COLO829 (cell line): ENCODE measurements at regions not wholly inside any gene's neighbourhood (a gene's known extent, or its start where the extent isn't known, plus 50 kb on each side); places are given as distances from the start of the nearest gene placed in this dataset.
A peak's percentile ranks its signal among the peaks of the same experiment; 100 is the strongest.

Source experiments
- DNase-seq: peaks from one replicate; pipeline ENCODE4 v3.0.0; 2012; ENCODE audit warnings: low spot score

DNA sequence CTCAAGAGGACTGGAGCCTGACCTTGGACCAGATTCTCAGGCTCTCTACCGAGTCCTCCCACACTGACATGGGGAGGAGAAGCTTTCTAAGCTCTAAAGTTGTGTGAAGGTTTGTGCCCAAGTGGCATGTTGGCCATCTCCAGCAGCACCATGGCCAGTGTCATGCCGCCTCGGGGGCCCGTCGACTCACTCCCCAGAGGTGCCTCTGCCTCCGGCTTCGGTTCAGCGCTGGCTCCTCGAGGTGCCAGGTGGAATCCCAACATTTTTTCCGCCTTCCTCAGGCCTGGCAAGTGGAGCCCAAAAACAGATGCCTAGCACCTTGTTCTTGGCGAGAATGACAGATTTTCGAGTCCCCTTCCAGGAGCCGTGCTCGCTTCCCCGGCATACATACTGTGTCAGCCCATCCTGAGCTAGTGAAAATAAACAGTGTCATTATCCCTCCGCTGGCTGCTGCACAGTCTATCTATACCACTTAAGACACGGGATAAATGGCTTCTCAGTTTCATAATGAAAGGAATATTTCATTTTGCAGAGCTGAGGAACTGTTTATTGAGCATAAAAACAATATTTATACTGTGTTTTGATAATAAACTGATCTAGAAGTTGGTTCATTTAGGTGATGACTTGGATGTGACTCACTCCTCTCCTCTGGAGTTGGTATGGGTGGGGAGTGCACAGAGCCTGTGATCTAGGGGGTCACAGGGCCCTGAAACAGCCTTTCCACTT is 328.5 kb upstream of the TLE3 start:
- peak; percentile 42 for DNase-seq

DNA sequence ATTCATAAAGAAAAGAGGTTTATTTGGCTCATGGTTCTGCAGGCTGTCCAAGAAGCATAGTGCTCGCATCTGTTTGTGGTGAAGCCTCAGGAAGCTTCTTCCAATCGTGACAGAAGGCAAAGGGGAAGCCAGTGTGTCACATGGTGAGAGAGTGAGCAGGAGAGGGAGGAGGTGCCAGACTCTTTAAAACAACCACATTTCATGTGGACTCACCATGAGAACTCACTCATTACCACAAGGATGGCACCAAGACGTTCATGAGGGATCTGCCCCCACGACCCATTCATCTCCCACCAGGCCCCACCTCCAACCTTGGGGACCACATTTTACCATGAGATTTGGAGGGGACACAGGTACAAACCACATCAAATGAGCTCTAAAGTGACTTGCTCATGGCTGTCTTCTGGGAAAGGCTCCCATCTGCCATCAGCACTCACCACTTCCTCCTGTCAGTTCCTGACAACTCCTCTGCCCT is 327.3 kb upstream of the TLE3 start:
- no peak for DNase-seq

DNA sequence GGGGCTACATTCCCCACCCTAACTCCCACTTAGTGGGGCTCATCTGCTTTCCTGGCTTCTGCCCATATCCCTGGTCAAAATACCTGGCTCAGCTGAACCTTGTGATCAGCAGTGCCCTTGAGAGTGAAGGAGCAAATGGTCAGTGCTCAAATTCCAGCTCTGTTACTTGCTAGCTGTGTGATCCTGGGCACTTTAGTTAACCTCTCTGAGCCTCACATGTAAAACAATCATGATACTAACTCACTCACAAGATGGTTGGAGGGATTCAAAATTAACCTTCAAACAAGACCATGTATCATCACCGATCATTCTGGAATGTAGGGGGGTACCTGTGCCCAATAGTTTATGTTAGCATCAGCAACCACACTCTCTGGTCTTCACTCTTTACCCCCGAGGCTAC is 325.6 kb upstream of the TLE3 start:
- DNase-seq, result no peak

DNA sequence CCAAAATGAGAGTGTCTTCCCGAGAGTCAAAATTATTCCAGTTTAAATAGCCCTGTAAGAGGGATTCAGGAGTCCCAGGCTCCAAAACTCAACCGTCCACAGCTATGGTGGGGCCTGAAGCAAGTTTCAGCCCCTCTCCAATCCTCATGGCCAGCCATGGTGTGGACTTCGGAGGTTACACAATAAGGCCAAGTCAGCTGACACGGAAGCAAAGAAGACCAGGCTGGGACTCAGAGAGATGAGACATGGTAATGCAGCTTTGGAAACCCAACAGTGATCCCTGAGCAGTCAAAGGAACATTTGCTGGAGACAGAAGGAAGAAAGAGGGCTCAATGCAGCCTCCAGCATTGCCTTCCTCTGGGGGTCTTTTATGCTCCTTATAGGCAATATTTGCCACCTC is 324.6 kb upstream of the TLE3 start:
- no peak for DNase-seq

DNA sequence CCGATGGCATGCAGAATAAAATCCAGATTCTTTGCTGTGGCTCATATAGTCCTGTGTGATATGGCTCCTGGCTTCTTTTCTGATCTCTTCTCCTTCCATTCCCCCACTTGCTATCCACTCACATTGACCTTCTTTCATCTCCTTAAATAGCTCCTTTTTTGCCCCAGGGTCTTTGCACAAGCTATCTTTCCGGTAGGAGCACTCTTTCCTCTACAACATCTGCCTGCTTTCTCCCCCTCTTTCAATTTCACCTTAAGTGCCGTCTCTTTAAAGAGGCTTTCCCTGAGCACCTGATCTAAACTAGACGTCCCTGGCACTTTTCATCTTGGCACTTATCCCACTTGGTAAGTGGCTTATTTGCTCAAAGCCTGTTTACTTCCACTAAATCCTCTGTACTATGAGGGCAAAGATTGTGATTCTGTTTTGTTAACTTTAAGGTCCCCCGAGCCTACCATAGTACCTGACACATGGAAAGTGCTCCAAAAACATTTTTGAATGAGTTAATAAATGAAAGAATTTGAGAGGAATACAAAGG is 323.3 kb upstream of the TLE3 start:
- no peak for DNase-seq

DNA sequence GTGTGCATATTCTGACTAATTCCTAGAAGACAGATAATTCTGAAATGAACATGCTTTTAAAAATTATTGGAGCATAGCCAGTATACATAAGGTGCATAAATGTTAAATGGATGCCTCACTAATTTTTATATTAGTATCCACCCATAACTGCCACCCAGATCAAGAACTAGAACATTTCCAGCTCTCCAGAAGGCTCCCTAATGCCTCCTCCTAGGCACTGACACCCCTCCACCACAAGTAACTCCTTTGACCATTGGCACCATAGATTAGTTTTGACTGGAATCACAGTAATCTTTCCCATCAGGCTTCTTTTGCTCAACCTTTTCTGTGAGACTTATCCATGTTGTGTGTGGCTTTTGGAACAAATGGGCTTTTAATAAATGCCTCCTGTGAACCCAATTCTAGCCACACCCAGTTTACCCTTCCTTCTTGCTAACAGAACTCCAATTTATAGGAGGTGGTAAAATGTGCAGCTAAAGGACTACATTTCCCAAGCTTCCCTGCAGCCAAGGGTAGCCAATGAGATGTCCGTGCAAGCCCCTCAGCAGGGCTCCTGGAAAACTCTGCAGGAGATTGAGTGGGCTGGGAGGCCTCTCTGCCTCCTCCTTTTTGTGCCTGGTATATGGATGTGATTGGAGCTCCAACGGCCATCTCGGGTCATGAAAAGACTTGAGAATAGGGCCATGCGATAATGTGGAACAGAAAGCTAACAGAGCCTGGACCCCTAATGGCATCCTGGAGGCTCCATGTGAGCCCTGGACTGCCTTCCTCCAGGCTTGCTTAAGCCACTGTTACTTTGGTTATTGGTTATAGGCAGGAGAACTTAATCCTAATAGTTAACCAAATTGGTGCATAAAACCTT is 322.6 kb upstream of the TLE3 start:
- DNase-seq, result no peak

DNA sequence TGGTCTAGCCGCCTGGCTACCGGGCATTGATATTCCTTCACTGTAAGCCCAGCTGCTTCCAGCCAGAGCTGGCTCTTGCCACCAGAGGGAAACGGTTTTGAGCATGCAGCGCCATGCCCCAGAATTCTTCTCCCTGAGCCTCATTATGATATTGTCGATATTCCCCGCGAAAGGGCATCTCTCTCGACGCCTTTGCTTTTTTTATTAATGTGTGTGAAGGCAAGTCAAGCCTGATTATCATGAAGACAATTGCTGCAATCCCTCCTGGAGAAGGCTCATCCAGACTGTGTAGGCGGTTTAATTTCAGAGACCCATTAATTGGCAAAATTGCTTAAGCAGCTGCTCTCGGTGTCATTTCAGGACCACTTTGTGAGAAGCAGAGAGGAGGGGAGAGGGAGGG is 321.2 kb upstream of the TLE3 start:
- no peak for DNase-seq

DNA sequence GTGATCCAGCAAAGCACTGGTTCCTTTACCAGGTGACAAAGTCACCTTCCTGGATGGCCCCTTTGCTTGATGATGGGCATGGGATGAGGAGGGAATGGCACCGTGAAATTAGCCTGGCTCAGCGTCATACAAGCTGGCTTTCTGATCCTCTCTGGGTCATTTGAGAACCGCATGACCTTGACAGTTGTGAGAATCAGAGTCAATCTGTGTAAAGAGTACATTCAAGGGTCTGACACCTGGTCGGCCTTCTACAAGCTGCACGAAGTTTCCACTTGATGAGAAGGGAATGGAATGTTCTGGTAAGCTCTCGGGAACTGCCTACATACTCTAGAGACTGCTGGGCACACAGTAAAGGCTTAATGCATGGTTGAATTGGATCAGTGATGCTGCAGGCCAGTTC is 319.8 kb upstream of the TLE3 start:
- no peak for DNase-seq

DNA sequence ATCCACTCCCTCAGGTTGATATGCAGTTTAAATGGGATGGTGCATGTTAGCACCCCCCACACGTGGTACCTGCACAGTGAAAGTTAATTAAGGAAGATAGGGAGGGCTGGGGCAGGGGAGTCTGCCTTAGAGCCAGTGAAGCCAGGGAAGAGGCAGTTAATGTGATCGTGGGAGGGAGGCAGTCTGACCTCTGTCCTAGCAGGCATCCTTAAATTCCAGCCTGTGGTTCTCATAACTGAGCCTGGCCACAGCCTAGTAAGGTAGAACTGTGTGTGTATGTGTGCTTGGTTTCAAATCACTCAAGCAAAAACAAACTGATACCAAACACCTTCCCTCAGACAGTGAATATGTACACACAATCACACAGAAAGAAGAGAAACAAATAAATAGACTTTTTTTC is 319.1 kb upstream of the TLE3 start:
- no peak for DNase-seq

DNA sequence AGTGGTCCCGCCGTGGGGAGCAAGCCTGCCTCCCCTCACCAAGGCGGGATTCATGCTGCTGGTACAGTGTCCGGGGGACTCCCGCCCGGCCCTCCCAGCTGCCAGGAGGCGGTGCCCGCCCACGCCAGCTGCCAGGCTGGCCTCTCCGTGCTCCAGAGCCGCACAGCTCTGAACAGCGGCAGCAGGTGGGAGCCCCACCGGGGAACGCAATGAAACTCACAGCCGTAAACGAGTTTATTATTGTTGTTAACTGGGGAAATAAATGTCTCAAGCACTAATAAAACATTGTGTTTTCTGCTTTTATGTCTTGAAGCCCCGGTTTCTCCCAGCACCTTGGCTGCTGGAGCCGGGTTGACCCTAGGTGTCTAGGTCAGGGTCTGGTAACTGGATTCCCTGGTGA is 317.7 kb upstream of the TLE3 start:
- DNase-seq, result no peak

DNA sequence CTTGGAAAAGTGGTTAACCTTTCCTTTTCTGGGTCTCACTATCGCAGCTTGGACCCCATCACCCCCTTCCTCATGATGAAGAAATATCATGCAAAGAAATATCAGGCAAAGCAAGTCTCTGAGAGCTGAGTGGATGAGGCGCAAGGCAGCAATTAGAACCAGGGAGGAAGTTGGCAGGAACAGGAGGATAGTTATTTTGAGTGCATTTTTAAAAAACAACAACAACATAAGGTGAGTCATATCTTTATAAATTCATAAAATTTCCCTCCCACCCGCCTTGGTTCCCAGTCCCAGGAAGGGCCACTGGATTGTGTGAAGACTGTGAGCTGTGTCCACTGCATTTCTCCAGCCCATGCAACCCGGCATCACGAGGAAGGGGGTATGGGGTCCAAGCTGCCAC is 316.9 kb upstream of the TLE3 start:
- DNase-seq, result no peak

DNA sequence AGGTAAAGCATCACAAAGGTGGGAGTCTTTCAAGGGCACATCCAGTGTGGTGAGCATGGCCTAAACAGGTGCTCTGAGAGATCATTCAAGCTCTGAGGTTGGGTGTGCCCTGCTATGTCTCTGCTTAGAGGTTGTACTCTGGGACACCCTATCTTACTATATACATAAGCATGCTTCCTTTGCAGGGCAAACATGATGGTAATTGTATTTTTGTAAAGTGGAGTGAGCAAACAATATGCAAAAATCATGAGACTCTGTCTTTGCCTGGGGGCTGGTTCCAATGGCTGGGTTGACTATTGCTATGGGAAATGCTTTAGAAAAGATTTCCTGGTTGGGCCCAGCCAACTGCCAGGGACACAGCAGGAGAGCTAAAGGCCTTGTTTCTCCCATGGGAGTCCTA is 315.1 kb upstream of the TLE3 start:
- no peak for DNase-seq

DNA sequence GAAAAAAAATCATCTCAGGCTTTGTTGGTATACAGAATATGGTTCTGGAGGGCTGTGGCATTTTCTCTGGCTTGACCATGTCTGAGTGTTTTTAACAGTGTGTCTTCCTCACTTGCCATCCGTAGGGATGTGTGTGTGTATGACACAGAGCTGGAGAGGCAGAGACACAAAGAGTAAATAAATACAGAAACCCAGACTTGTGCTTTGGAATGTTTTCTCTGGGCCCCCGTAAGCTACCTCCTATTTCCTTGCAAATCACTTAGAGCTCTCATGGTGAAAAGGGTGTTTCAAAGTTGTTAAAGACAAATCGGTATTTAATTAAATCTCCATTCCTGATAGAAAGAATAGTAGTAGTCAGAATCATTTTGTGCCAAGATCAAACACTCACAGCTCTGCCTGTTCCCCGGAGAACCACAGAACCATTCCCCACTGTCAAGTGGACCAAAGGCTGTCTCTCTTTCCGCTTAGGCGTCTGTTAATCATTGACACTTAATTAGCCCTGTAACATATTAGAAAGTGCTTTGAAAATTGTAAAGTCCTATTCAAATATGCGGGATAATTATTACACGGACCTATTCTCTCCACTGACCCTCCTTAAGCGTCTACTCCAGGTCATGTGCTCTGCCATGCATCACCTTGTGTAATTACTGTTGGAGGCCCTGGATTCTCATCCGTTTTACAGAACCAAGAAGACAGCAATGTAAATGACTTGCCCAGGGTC is 313.6 kb upstream of the TLE3 start:
- DNase-seq, result no peak

DNA sequence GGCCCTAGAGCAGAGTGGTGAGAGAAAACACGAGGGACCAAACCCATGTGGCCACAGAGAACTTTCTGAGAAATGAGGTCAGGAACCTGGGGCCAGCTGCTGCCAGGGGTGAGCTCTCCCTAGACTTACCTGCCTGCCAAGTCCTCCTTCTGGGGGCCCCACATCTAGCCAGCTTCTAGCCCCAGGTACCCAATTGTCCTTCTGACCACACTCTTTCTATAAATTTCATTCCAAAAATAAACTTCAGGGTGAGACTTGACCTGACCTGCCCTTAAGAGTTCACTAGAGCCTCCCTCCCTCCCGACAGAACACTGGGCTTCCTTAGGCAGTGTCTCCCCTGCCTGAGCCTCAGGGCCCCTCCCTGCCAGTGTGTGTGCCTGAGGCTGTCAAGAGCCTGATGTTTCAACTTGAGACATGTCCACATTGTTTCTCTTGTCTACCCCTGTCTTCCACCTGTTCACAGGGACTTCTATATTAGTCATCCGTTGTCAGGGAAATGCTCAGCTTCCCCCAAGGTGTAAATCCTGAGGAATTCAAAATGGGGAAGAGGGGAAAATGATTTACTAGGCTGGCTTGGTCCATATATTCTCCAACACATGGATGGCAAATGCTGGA is 312.8 kb upstream of the TLE3 start:
- DNase-seq, result no peak

DNA sequence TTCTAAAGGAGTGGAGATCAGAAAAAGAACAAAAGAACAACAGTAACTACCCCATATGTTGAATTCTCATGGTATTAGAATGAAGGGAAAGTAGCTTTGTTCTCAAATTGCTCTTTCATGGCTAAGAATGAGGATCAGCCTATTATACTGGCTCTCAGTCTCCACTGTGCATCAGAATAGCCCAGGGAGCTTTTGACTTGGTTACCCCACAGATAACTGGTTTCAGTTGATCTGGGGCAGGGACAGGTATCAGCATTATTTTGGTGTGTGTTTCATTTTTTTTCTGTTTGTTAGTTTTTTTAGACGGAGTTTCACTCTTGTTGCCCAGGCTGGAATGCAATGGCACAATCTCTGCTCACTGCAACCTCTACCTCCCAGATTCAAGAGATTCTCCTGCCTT is 311.7 kb upstream of the TLE3 start:
- DNase-seq, result no peak

DNA sequence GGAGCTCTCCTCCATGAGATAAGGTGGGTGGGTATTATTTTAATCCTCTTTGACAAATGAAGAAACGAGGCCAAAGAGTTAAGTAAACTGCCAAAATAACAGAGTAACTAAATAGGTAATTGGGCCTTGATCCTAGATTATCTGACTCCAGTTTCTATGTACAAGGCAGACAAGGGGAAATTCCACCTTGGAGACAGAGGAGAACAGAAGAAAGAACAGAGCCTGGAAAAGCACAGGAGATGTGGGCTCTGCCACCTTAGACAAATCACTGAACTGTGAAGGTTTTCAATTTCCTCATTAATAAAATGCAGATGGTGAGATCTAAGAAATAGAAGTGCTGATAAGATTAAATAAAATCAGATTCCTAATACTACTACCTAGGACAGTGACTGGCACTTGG is 310.2 kb upstream of the TLE3 start:
- no peak for DNase-seq

DNA sequence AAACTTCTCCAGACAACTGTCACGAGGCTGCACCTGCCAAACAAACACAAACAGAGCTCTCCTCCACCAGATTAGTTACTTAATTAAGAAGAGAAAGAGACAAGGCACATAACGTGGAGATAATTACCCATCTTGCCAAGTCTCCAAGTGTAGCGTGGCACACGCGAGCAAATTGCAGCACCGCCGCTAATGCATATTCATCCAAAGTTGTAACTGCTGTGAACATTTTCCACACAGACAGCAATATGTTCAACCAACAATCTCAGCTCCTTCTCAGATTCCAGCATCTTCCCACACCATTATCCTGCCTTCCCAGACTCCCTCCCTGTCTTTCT is 309.6 kb upstream of the TLE3 start:
- DNase-seq, result no peak

DNA sequence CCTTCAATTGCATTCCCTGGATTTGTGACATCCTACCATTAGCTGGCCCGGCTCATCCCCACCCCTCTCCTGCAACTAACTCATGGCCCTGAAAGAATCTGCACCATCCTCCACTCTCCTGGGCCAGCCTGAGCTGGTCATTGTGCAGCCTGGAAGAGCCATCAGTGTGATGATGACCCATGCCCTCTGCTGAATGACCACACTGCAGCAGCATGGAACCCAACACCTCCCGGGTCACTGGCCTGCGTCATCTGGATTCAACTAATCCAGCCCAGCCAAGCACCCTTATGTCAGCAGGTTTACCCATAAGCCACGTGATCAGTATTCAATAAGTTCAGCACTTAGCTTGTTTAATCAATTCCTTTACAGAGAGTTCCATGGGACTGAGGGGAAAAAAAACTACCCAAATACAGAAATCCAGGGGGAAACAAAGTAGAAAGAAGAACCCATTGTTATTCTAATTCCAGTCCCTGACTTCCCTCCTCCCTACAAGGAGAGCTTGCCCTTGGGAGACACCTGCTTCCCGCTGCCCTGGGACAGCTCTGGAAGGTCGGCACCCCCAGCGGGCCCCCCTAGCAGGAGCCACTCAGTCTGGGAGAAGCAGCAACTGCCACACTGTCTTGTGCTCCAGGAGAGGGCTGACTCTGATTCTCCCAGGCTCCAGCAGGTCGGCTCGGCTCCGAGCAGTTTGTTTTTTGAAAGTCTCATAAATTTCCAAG is 309.1 kb upstream of the TLE3 start:
- no peak for DNase-seq

DNA sequence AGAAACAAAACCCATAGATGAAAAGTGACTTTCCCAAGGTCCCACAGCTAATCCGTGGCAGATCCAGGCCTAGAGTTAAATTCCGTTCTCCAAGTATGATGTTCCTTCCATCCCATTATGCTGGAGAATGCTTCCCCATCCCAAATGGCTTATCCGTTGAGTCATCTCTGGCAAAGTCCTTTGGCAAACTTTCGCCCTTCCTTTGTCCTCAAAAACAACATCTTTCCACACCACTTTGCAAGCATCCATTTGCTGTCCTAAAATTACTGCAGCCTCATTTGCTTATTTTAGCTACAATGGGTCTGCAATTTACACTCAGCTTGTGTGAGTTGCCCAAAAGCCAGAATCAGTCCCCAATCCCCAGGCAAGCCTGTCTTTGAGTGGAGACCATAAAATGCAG is 304.0 kb upstream of the TLE3 start:
- DNase-seq, result no peak

DNA sequence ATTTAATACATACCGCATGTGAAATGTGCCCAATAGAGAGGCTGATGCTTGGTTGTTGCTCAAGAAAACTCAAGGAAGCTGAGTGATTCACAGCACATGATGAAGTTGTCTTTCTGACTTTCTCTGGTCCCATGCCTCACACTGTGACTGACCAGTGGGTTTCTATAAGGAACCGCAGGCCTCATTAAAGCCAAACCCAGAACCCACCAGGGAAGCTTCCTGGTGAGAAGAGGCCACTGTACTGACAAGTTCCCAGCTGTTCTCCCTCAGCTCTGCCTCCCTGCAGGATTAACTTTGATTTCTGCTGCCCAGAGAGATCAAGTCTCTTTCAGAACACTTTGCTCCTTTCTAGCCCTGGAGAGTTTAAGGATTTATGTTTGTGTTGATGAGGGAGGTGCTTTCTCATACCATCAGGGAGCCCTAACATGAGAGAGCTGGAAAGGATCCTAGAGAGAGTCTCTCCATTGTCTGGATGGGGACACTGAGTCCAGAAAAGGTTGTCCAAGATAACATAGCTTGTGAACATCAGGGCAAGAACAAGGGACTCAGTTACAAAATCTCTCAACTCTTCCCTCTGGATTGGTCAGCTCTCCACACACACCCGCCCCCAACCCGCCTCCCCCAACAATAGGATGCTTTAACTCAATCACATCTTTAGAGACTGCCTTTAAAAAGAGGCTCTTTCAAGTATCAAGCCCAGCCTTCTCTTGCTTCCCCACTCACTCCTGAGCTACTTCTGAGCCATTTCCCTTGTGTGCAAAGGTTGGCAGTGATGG is 303.2 kb upstream of the TLE3 start:
- no peak for DNase-seq

DNA sequence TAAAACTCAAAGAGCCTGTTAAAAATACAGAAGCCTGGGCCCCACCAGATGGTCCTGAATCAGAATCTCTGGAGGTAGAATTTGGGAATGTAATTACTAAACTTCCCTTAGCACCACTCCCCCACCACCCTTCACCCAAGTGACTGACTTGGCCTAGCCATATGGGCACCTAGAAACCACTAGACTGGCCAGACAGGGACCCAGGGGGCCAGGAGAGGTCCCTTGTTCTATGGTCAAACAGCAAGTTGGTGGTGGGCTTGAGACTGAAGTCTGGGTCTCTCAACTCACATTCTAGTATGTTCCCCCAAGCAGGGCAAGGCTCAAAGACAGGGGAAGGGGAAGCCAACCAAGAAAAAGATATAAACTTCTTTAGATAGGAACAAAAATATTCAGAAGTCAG is 301.5 kb upstream of the TLE3 start:
- DNase-seq, result no peak
